ENCODE measurements at regions not wholly inside any gene's neighbourhood (a gene's known extent, or its start where the extent isn't known, plus 50 kb on each side); places are given as distances from the start of the nearest gene placed in this dataset.

GRCh38 chr1:170461291-170461747, 70.6 kb upstream of the GORAB start:
- DNase-seq, result no peak

- no peak for DNase-seq
Measured at GRCh38 chr1:170461762-170462384, 70.1 kb upstream of the GORAB start.

GRCh38 chr1:170470121-170470520, 61.8 kb upstream of the GORAB start:
- no peak for DNase-seq

GRCh38 chr1:170471398-170472053, 60.4 kb upstream of the GORAB start:
- DNase-seq, result no peak

- DNase-seq, result no peak
Measured at GRCh38 chr1:170481000-170481399, 51.0 kb upstream of the GORAB start.
